ENCODE measurements at regions not wholly inside any gene's neighbourhood (a gene's known extent, or its start where the extent isn't known, plus 50 kb on each side); places are given as distances from the start of the nearest gene placed in this dataset.
"Not testable (repeated sequence)": the region's sequence is repeated elsewhere in the genome, so short reads cannot be mapped to it uniquely, and the experiment has no call there.

DNA sequence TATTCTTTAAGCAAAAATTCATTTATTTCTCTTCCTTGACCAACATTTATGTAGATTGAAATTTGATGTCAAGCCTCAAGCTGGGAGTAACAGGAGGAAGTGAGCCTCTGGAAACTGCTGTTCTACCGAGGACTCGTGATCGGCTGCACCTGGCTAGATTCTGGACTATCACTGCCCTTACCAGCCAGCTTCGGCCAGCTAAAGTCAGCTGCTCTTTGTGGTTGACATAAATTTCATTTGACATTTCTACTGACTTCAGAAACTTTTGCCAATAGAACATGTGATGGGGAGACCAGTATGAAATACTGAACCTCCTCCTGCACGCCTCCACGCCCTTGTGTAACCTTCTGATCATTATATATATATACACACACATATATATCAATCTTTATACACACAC lies 74.2 kb upstream of the RGPD5 start:
- H3K4me1 ChIP-seq (ENCODE audit: control insufficient read depth, insufficient read depth, low read length), result no peaks in the 10 kb centered on the region
- no peak overlapping the region for H3K27ac ChIP-seq (ENCODE audit: insufficient read depth, low read depth, low read length, poor library complexity, severe bottlenecking)
- H3K27me3 ChIP-seq (ENCODE audit: control insufficient read depth, insufficient read depth, low read length, poor library complexity, severe bottlenecking), result no peaks in the 10 kb centered on the region
- H3K4me3 ChIP-seq (ENCODE audit: insufficient read depth, low read depth, low read length), result no peak overlapping the region
- H3K36me3 ChIP-seq (ENCODE audit: control insufficient read depth, insufficient read depth, low read length), result no peaks in the 10 kb centered on the region
- H3K9me3 ChIP-seq (ENCODE audit: control insufficient read depth, low read length), result no peaks in the 10 kb centered on the region
- 92 to 93% methylated on average over 6 of the region's 6 CpGs for WGBS, 2 experiments

DNA sequence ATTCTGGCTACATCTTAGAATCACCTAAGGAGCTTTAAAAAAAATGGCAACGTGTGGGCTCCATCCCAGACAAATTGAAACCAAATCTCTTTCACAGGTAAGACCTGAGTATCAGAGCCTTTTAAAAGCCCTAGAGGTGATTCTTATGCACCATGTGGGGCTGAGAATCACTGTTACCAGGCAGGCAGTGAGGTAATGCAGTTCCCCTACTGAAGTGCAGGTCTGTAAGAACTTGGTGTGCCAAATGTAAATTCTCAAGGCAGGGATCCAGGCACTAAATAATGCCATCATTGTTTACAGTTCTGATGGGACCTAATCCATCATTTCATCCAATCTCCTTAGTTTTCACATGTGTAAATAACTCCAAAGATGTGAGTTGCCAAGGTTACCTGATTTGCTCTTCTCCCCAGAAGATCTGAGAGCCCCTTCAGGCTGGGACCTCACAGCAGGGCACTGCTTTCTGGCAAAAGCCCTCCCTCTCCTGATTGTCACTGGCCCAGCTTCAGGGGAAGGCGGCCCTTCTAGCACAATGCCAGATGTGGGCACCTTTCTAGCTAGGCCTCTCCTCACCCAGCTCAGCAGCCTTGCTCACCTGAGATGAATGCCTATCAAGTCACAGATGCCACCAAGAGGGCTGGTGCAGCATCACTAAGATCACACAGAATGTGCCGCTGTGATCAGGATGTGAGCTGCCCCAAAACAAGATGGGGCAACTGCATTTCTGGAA lies 73.6 kb upstream of the RGPD5 start:
- no peaks in the 10 kb centered on the region for H3K4me1 ChIP-seq (ENCODE audit: control insufficient read depth, insufficient read depth, low read length)
- 81% methylated on average over 3 of the region's 3 CpGs for WGBS, 2 experiments
- H3K27ac ChIP-seq (ENCODE audit: insufficient read depth, low read depth, low read length, poor library complexity, severe bottlenecking), result no peak overlapping the region
- no peaks in the 10 kb centered on the region for H3K36me3 ChIP-seq (ENCODE audit: control insufficient read depth, insufficient read depth, low read length)
- no peaks in the 10 kb centered on the region for H3K9me3 ChIP-seq (ENCODE audit: control insufficient read depth, low read length)
- no peaks in the 10 kb centered on the region for H3K27me3 ChIP-seq (ENCODE audit: control insufficient read depth, insufficient read depth, low read length, poor library complexity, severe bottlenecking)
- H3K4me3 ChIP-seq (ENCODE audit: insufficient read depth, low read depth, low read length), result no peak overlapping the region

DNA sequence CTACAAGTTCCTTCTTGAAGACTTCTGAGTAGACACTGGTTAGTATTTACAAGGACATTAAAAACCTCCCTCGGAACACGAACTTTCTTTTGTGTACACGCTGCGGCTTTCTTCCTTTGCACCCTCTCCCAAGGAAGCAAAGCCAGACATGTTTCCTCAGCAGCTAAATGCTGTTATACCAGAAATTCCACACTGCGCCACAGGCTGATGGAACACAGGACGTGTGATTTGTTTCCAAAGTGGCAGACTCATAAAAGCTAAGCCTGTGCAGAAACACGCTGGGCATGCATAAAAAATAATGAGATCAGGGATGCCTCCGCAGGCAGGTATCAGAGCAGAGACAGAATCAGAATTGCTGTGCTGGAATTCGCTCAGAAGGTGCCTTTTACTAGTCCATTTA lies 73.0 kb upstream of the RGPD5 start:
- H3K27ac ChIP-seq (ENCODE audit: insufficient read depth, low read depth, low read length, poor library complexity, severe bottlenecking), result no peak overlapping the region
- no peaks in the 10 kb centered on the region for H3K27me3 ChIP-seq (ENCODE audit: control insufficient read depth, insufficient read depth, low read length, poor library complexity, severe bottlenecking)
- WGBS, 2 experiments, result 93 to 94% methylated on average over 9 of the region's 9 CpGs

DNA sequence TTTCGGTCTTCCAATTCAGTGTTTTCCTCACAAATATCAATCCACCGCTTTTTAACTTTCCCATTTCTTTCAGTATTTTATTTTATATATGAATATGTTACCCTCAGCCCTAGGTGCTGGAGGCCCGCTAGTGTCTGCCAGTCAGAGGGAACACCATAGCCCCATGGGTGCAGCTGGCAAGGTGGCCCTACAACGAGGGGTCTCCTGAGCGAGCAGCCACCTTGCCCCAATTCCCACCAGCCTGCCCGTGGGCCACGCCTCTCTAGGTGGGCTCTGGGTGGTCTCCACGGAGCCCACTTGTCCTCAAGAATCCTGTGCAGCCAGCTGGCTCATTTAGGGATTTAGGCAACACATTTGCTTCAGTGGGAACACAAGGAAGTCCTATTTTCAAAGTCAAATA lies 72.5 kb upstream of the RGPD5 start:
- Histone ChIP-seq H3K4me1 (ENCODE audit: control insufficient read depth, insufficient read depth, low read length) (no peaks in the 10 kb centered on the region), H3K27ac (ENCODE audit: insufficient read depth, low read depth, low read length, poor library complexity, severe bottlenecking) (no peak overlapping the region), H3K36me3 (ENCODE audit: control insufficient read depth, insufficient read depth, low read length) (no peaks in the 10 kb centered on the region), H3K4me3 (ENCODE audit: insufficient read depth, low read depth, low read length) (no peak overlapping the region), H3K9me3 (ENCODE audit: control insufficient read depth, low read length) (no peaks in the 10 kb centered on the region), H3K27me3 (ENCODE audit: control insufficient read depth, insufficient read depth, low read length, poor library complexity, severe bottlenecking) (no peaks in the 10 kb centered on the region)
- 93 to 95% methylated on average over 7 of the region's 8 CpGs for WGBS, 2 experiments

More for the DNA sequence above, 73.0 kb upstream of the RGPD5 start:
- H3K9me3 ChIP-seq (ENCODE audit: control insufficient read depth, low read length), result no peaks in the 10 kb centered on the region
- no peaks in the 10 kb centered on the region for H3K36me3 ChIP-seq (ENCODE audit: control insufficient read depth, insufficient read depth, low read length)
- no peaks in the 10 kb centered on the region for H3K4me1 ChIP-seq (ENCODE audit: control insufficient read depth, insufficient read depth, low read length)
- no peak overlapping the region for H3K4me3 ChIP-seq (ENCODE audit: insufficient read depth, low read depth, low read length)

DNA sequence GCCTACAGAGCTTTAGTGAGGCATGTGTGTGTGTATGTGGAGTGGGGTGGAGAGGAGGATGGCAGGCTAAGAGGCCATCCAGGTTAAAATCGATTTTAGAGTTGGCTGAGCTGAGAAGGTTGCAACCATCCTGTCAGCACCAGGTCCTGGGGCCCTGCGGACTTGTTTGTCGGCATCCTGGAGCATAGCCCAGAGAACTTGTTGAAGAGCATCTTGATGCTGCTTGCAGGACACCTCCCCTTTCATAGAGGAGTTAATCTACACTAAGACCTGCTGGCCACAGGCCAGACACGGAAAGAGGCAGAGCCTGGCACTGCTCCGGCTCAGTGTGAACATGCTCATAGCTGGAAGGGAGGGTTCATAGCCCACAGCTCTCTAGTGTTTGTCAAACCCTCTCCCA lies 72.1 kb upstream of the RGPD5 start:
- Histone ChIP-seq H3K27me3 (ENCODE audit: control insufficient read depth, insufficient read depth, low read length, poor library complexity, severe bottlenecking) (no peaks in the 10 kb centered on the region), H3K27ac (ENCODE audit: insufficient read depth, low read depth, low read length, poor library complexity, severe bottlenecking) (no peak overlapping the region), H3K4me3 (ENCODE audit: insufficient read depth, low read depth, low read length) (no peak overlapping the region), H3K36me3 (ENCODE audit: control insufficient read depth, insufficient read depth, low read length) (no peaks in the 10 kb centered on the region), H3K9me3 (ENCODE audit: control insufficient read depth, low read length) (no peaks in the 10 kb centered on the region), H3K4me1 (ENCODE audit: control insufficient read depth, insufficient read depth, low read length) (no peaks in the 10 kb centered on the region)
- 88 to 93% methylated on average over 5 of the region's 5 CpGs for WGBS, 2 experiments

DNA sequence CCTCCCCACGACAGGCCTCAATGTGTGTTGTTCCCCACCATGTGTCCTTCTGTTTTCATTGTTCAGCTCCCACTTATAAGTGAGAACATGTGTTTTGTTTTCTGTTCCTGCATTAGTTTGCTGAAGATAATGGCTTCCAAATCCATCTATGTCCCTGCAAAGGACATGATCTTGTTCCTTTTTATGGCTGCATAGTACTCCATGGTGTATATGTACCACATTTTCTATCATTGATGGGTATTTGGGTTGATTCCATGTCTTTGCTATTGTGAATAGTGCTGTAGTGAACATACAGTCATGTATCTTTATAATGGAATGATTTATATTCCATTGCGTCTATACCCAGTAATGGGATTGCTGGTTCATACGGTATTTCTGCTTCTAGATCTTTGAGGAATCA lies 71.5 kb upstream of the RGPD5 start:
- WGBS, 2 experiments, result 92 to 94% methylated on average over 3 of the region's 3 CpGs

DNA sequence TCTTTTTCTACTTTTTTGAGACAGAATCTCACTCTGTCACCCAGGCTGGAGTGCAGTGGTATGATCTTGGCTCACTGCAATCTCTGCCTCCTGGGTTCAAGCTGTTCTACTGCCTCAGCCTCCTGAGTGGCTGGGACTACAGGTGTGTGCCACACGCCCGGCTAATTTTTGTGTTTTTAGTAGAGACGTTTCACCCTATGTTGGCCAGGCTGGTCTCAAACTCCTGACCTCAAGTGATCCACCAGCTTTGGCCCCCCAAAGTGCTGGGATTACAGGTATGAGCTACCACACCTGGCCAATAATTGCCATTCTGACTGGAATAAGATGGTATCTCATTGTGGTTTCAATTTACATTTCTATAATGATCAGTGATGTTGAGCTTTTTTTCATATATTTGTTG lies 71.0 kb upstream of the RGPD5 start:
- H3K4me1 ChIP-seq (ENCODE audit: control insufficient read depth, insufficient read depth, low read length); H3K27me3 ChIP-seq (ENCODE audit: control insufficient read depth, insufficient read depth, low read length, poor library complexity, severe bottlenecking); H3K36me3 ChIP-seq (ENCODE audit: control insufficient read depth, insufficient read depth, low read length); H3K27ac ChIP-seq (ENCODE audit: insufficient read depth, low read depth, low read length, poor library complexity, severe bottlenecking); H3K4me3 ChIP-seq (ENCODE audit: insufficient read depth, low read depth, low read length); H3K9me3 ChIP-seq (ENCODE audit: control insufficient read depth, low read length): not testable (repeated sequence)
- WGBS, 2 experiments, result 94 to 96% methylated on average over 3 of the region's 3 CpGs

More for the DNA sequence above, 71.5 kb upstream of the RGPD5 start:
- H3K36me3 ChIP-seq (ENCODE audit: control insufficient read depth, insufficient read depth, low read length); H3K4me3 ChIP-seq (ENCODE audit: insufficient read depth, low read depth, low read length); H3K27me3 ChIP-seq (ENCODE audit: control insufficient read depth, insufficient read depth, low read length, poor library complexity, severe bottlenecking); H3K27ac ChIP-seq (ENCODE audit: insufficient read depth, low read depth, low read length, poor library complexity, severe bottlenecking); H3K4me1 ChIP-seq (ENCODE audit: control insufficient read depth, insufficient read depth, low read length); H3K9me3 ChIP-seq (ENCODE audit: control insufficient read depth, low read length): not testable (repeated sequence)

DNA sequence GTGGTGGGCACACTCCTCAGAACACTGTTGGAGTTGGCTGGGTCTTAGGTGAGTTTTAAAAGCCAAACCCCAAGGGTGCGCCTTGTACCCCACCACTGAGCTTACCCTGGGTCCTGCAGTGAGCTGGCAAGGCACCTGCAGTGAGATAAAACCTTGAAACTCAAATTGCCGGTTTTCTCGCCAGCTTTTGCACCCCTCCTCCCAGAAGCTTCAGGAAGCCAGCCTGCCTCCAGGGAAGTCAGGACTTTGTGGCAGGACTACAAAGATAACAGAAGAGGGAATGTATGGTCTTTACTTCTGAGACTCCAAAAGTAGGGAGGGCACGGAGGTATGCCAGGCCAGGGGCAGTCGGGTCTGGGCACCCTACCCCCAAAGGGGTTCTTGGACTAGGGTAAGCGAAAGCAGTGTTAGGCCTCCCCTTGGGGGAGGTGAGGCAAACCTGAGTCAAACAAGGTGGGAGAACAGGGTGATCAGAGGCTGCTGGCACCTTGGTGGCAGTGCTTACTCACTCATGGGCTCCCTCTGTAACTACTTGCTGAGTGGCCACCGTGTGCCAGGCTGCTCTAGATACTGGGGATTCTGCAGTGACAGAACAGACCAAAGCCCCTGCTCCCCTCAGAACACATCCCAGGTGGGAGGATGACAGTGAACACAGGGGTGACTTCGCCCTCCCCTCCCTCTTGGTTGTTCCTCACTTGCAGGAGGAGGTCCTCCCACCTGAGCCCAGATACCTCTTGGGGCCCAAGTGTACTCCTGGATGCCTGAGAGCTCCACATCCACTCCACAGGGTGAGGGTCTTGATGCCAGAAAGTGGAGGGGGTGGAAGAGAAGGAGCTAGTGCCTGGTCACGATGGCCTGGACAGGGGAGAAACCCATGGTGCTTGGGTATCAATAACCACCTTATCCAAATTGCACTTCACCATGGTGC lies 69.3 kb upstream of the RGPD5 start:
- WGBS, 2 experiments, result 94% methylated on average over 9 of the region's 9 CpGs
- no peak overlapping the region for H3K4me3 ChIP-seq (ENCODE audit: insufficient read depth, low read depth, low read length)

DNA sequence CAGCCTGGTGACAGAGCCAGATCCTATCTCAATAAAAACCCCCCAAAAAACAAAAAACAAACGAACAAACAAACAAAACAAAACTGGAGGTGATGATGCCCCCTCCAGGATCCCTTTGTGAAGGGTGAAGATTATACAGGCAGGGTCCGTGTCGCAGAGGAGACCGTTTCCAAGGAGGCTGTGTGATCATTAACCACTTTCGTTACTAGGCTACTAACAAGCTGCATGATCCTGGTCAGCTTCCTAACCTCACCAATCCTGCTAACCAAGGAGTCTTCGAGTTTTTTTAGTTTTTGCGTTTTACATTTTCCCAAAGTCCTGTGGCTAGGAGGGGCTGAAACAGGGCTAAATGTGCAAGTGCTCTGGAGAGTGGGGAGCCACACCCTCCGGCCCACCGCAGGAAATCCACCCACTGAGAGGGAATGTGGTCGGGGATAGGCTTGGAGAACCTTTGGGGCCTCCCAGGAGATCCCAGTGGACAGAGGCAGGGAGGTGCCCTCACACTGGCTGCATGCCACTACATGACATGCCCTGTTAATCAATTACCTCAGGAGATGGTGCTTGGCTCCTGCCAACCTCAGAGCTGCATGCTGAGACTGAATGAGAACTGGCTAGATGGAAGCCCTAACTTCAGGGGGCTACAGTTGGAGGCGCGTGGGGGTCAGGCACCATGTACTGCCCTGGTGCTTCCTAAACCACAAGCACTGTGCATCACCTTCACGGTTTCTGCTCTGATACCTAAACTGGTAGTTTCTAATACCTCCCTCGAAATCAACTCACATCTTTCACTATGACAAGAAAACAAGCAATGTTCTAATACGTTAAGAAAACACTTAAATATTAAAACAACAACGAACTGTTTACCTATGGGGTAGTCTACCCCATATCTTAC lies 67.5 kb upstream of the RGPD5 start:
- Histone ChIP-seq H3K9me3 (ENCODE audit: control insufficient read depth, low read length) (no peaks in the 10 kb centered on the region), H3K27ac (ENCODE audit: insufficient read depth, low read depth, low read length, poor library complexity, severe bottlenecking) (no peak overlapping the region), H3K27me3 (ENCODE audit: control insufficient read depth, insufficient read depth, low read length, poor library complexity, severe bottlenecking) (no peaks in the 10 kb centered on the region), H3K4me1 (ENCODE audit: control insufficient read depth, insufficient read depth, low read length) (no peaks in the 10 kb centered on the region), H3K4me3 (ENCODE audit: insufficient read depth, low read depth, low read length) (no peak overlapping the region), H3K36me3 (ENCODE audit: control insufficient read depth, insufficient read depth, low read length) (no peaks in the 10 kb centered on the region)
- WGBS, 2 experiments, result 91% methylated on average over 16 of the region's 16 CpGs

More for the DNA sequence above, 69.3 kb upstream of the RGPD5 start:
- Histone ChIP-seq H3K4me1 (ENCODE audit: control insufficient read depth, insufficient read depth, low read length) (no peaks in the 10 kb centered on the region), H3K9me3 (ENCODE audit: control insufficient read depth, low read length) (no peaks in the 10 kb centered on the region), H3K27me3 (ENCODE audit: control insufficient read depth, insufficient read depth, low read length, poor library complexity, severe bottlenecking) (no peaks in the 10 kb centered on the region), H3K27ac (ENCODE audit: insufficient read depth, low read depth, low read length, poor library complexity, severe bottlenecking) (no peak overlapping the region), H3K36me3 (ENCODE audit: control insufficient read depth, insufficient read depth, low read length) (no peaks in the 10 kb centered on the region)

Measured in ectodermal cell (in vitro differentiated cells).